SK-N-SH (cell line): ENCODE measurements at regions not wholly inside any gene's neighbourhood (a gene's known extent, or its start where the extent isn't known, plus 50 kb on each side); places are given as distances from the start of the nearest gene placed in this dataset.

Experiments
- CTCF ChIA-PET: fragments of 300-600, 350-600 bp; formaldehyde crosslinking; extraction: SDS; loops from one replicate; lab custom pipeline; 2021; lab: Yijun Ruan, JAX
- POLR2A ChIA-PET: fragments of 350-600 bp; sonication (Branson Sonifier 250); formaldehyde crosslinking; extraction: SDS; loops from one replicate; lab custom pipeline; 2020; ENCODE audit warnings: antibody characterized with exemption, inconsistent platforms; lab: Yijun Ruan, JAX
- DNase-seq: peaks from one replicate; pipeline ENCODE4 v3.0.0; 2012
- H2AFZ ChIP-seq: fragments of 200-600 bp; sonication (generic); 2 replicates; pipeline ENCODE4 v1.8.1; 2016; ENCODE audit warnings: antibody characterized with exemption, mild to moderate bottlenecking, low read depth
- H3F3A ChIP-seq: fragments of 200-600 bp; sonication (generic); replicated peaks from 2 replicates; pipeline ENCODE3; 2016; ENCODE audit warnings: antibody characterized with exemption, mild to moderate bottlenecking; ENCODE audit not compliant: insufficient read depth
- H3K27ac ChIP-seq, 2 experiments: fragments of 200-500 bp in 1 of 2; fragments of 200-600 bp in 1 of 2; sonication (Bioruptor generic) in 1 of 2; sonication (generic), shearing (Covaris generic) in 1 of 2; 2 replicates each; pipeline versions ENCODE4 v1.5.1 to v1.6.1; 2014 to 2016; ENCODE audit warnings: low read depth in 2 of 2, inconsistent platforms in 1 of 2, low read length in 1 of 2, mild to moderate bottlenecking in 1 of 2, mixed read lengths in 1 of 2
- H3K27me3 ChIP-seq: fragments of 200-600 bp; sonication (generic), shearing (Covaris generic); 2 replicates; pipeline ENCODE4 v1.6.1; 2016; ENCODE audit warnings: mixed run types; ENCODE audit not compliant: insufficient read depth
- H3K36me3 ChIP-seq, 2 experiments: fragments of 200-500 bp in 1 of 2; fragments of 200-600 bp in 1 of 2; sonication (Bioruptor generic) in 1 of 2; sonication (generic) in 1 of 2; replicated peaks in 1 of 2; 2 replicates each; pipeline versions ENCODE3 to v1.5.1; 2014 to 2016; ENCODE audit warnings: low read length in 1 of 2, mild to moderate bottlenecking in 1 of 2; ENCODE audit not compliant: insufficient read depth in 2 of 2, control insufficient read depth in 1 of 2
- H3K4me1 ChIP-seq, 2 experiments: fragments of 200-500 bp in 1 of 2; fragments of 200-600 bp in 1 of 2; sonication (Bioruptor generic) in 1 of 2; sonication (generic), shearing (Covaris generic) in 1 of 2; 2 replicates each; pipeline versions ENCODE4 v1.5.1 to v1.6.1; 2014 to 2016; ENCODE audit warnings: low read depth in 1 of 2, low read length in 1 of 2, mixed run types in 1 of 2; ENCODE audit not compliant: insufficient read depth in 2 of 2, control insufficient read depth in 1 of 2
- H3K4me2 ChIP-seq: fragments of 200-600 bp; sonication (generic), shearing (Covaris generic); 2 replicates; pipeline ENCODE4 v1.6.1; 2017; ENCODE audit warnings: mixed run types
- H3K4me3 ChIP-seq, 2 experiments: fragments of 200-500 bp in 1 of 2; fragments of 200-600 bp in 1 of 2; sonication (Bioruptor generic) in 1 of 2; sonication (generic), shearing (Covaris generic) in 1 of 2; 2 replicates each; pipeline versions ENCODE4 v1.5.1 to v1.8.1; 2014 to 2016; ENCODE audit warnings: low read depth in 2 of 2, inconsistent platforms in 1 of 2, low read length in 1 of 2, mild to moderate bottlenecking in 1 of 2, mixed read lengths in 1 of 2, moderate library complexity in 1 of 2
- H3K79me2 ChIP-seq: fragments of 200-600 bp; sonication (generic); 2 replicates; pipeline ENCODE4 v1.8.1; 2017; ENCODE audit warnings: mild to moderate bottlenecking; ENCODE audit not compliant: insufficient read depth
- H3K9ac ChIP-seq: fragments of 200-600 bp; sonication (generic); 2 replicates; pipeline ENCODE4 v1.6.1; 2017; ENCODE audit warnings: mixed run types
- H3K9me2 ChIP-seq: fragments of 200-600 bp; sonication (generic); 2 replicates; pipeline ENCODE4 v1.6.1; 2017; ENCODE audit warnings: mixed run types
- H3K9me3 ChIP-seq: fragments of 200-600 bp; sonication (generic); 2 replicates; pipeline ENCODE4 v1.6.1; 2017; ENCODE audit warnings: mixed run types, mild to moderate bottlenecking, moderate library complexity
- H4K20me1 ChIP-seq: fragments of 200-600 bp; sonication (generic); 2 replicates; pipeline ENCODE4 v1.6.1; 2017; ENCODE audit warnings: mild to moderate bottlenecking, mixed run types; ENCODE audit not compliant: insufficient read depth
- CTCF ChIP-seq: fragments of 200-600 bp; sonication (generic); IDR thresholded peaks from 2 replicates; pipeline ENCODE4 v1.6.1; 2017; ENCODE audit warnings: antibody characterized with exemption, mild to moderate bottlenecking, moderate library complexity
- ELF1 ChIP-seq: IDR thresholded peaks from 2 replicates; pipeline ENCODE4 v1.4.0; 2012
- EZH2phosphoT487 ChIP-seq: fragments of 200-600 bp; sonication (generic); IDR thresholded peaks from 2 replicates; pipeline ENCODE4 v1.6.1; 2017; ENCODE audit warnings: low read depth, mixed run types, mild to moderate bottlenecking, antibody characterized with exemption, moderate library complexity, borderline replicate concordance
- FOSL2 ChIP-seq: IDR thresholded peaks from 2 replicates; pipeline ENCODE4 v1.4.0; 2012; ENCODE audit warnings: low read depth, mild to moderate bottlenecking, moderate library complexity, borderline replicate concordance
- FOXJ3 ChIP-seq: sonication (generic); formaldehyde crosslinking; IDR thresholded peaks from 2 replicates; pipeline ENCODE4 v1.5.1; 2020; ENCODE audit warnings: mild to moderate bottlenecking, missing genetic modification reagents
- FOXM1 ChIP-seq: IDR thresholded peaks from 2 replicates; pipeline ENCODE4 v1.4.0; 2012; ENCODE audit warnings: low read depth, mild to moderate bottlenecking
- GATA2 ChIP-seq: sonication (generic); formaldehyde crosslinking; IDR thresholded peaks from 2 replicates; pipeline ENCODE4 v1.5.0; 2020; ENCODE audit warnings: mild to moderate bottlenecking, missing genetic modification reagents
- MAX ChIP-seq: IDR thresholded peaks from 2 replicates; pipeline ENCODE4 v1.4.0; 2012; ENCODE audit warnings: low read depth
- POLR2AphosphoS5 ChIP-seq: IDR thresholded peaks from 2 replicates; pipeline ENCODE4 v1.6.1; 2012; ENCODE audit warnings: low read depth, low read length
- RAD21 ChIP-seq: IDR thresholded peaks from 2 replicates; pipeline ENCODE4 v1.6.1; 2012; ENCODE audit warnings: mild to moderate bottlenecking, low read length
- RCOR1 ChIP-seq: fragments of 150-350 bp; IDR thresholded peaks from 2 replicates; pipeline ENCODE4 v1.6.1; 2017; ENCODE audit warnings: antibody characterized with exemption, low read length
- REST ChIP-seq: IDR thresholded peaks from 2 replicates; pipeline ENCODE4 v1.6.1; 2012; ENCODE audit warnings: mild to moderate bottlenecking, low read depth, low read length, moderate library complexity
- TAF1 ChIP-seq: IDR thresholded peaks from 2 replicates; pipeline ENCODE4 v1.6.1; 2012; ENCODE audit warnings: low read depth, mild to moderate bottlenecking, low read length, moderate library complexity, borderline replicate concordance
- USF2 ChIP-seq: fragments of 150-350 bp; IDR thresholded peaks from 2 replicates; pipeline ENCODE4 v1.6.1; 2017; ENCODE audit warnings: antibody characterized with exemption, low read length, low read depth, borderline replicate concordance
- ZBTB33 ChIP-seq: IDR thresholded peaks from 2 replicates; pipeline ENCODE4 v1.4.0; 2012; ENCODE audit warnings: low read depth, borderline replicate concordance
- WGBS: methylation state at CpG from one replicate; pipeline ENCODE4 v1.1.6; 2017; ENCODE audit warnings: low lambda C conversion rate; 5-methylcytosine and 5-hydroxymethylcytosine counted together

- no peak overlapping the region for H3K4me2 ChIP-seq
- peaks cover 8% of the 10 kb centered on the region; the same call in 1 of the 2 replicates for H3K27me3 ChIP-seq
- H3F3A ChIP-seq = no peaks in the 10 kb centered on the region
- WGBS = 27% methylated on average over 2 of the region's 2 CpGs
- ChIA-PET POLR2A (no interaction called here), CTCF (no interaction called here)
- H3K4me1 ChIP-seq = no peaks in the 10 kb centered on the region
- no peak overlapping the region for H3K27ac ChIP-seq
- no peaks in the 10 kb centered on the region for H3K9me2 ChIP-seq
- H3K79me2 ChIP-seq = no peaks in the 10 kb centered on the region
- DNase-seq = no peak
- no peak overlapping the region for H3K4me3 ChIP-seq
- H3K9ac ChIP-seq = no peak overlapping the region
- H2AFZ ChIP-seq = no peak overlapping the region
- H3K36me3 ChIP-seq = no peaks in the 10 kb centered on the region
- H3K9me3 ChIP-seq = no peaks in the 10 kb centered on the region
- TF ChIP-seq GATA2 (CRISPR knock-in tag) = no peak
- TF ChIP-seq CTCF = no peak
- no peak for TF ChIP-seq ZBTB33
- TF ChIP-seq FOXM1 = no peak
- TF ChIP-seq REST = no peak
- no peak for TF ChIP-seq FOSL2
- TF ChIP-seq ELF1 = no peak
- no peak for TF ChIP-seq RAD21
- TF ChIP-seq TAF1 = no peak
- no peak for TF ChIP-seq POLR2AphosphoS5
- TF ChIP-seq FOXJ3 (CRISPR knock-in tag) = no peak
- TF ChIP-seq USF2 = no peak
- no peak for TF ChIP-seq MAX
- TF ChIP-seq RCOR1 = no peak
- no peak for TF ChIP-seq EZH2phosphoT487
- no peaks in the 10 kb centered on the region for H4K20me1 ChIP-seq
Measured at GRCh38 chr4:162954976-162955375, 211.7 kb downstream of the NAF1 start.
